ENCODE measurements at regions not wholly inside any gene's neighbourhood (a gene's known extent, or its start where the extent isn't known, plus 50 kb on each side); places are given as distances from the start of the nearest gene placed in this dataset.

DNA sequence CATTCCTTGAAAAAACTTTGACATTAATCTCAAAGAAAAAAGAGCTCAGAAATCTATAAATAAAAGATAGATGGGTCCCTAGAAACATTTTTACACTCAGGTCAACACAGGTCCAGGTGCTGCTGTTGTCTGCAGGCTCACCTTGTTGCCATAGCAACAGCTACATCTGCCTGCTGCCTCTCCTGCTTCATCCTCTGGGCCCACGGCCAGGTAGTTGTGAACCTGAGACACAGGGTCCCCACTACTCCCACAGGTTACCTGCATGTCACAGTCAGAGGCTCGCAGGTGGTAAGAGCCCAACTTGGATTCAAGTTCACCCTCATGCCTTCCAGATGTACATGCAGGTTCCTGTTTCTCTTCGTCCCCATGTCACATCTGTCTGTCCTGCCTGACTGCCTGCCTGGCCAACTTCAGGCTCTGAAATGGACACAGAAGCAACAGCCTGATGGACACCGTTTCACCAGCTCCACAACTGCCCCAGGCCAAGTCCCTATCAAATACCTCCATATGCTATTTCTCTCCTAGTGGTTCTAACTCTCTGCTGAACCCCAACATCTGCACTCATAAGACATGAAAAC, 88.3 kb upstream of the SALL3 start:
- no peak overlapping the region for H3K4me2 ChIP-seq (replicated peaks; ENCODE audit: extremely low read depth, low read length, poor library complexity, severe bottlenecking)
- no peaks in the 10 kb centered on the region for H3K4me1 Mint-ChIP-seq
- H3K4me3 ChIP-seq (replicated peaks in 1 of 3; ENCODE audit: low read depth in 2 of 3, low read length in 3 of 3), result no peak overlapping the region
- H3K9ac ChIP-seq (ENCODE audit: insufficient read depth, low read length, poor library complexity, severe bottlenecking), result no peak overlapping the region
- intact Hi-C loops (cut with micrococcal nuclease), result no loop called here
- H2AFZ ChIP-seq (ENCODE audit: insufficient read depth, low read depth, low read length, poor library complexity, severe bottlenecking), result no peak overlapping the region
- 90% methylated on average over 4 of the region's 4 CpGs for WGBS (ENCODE audit: insufficient coverage)
- H3K27me3 ChIP-seq (ENCODE audit: control insufficient read depth in 2 of 2, insufficient read depth in 2 of 2, low read length in 2 of 2), result no peaks in the 10 kb centered on the region
- peaks cover 0 to 5% (median 2%) of the 10 kb centered on the region in 3 donors for H3K27me3 Mint-ChIP-seq (ENCODE audit: low read depth in 3 of 3)
- H3K4me3 Mint-ChIP-seq, result no peak overlapping the region
- H3K27ac ChIP-seq (ENCODE audit: low read depth in 1 of 2, low read length in 2 of 2), result no peak overlapping the region
- H3K9me3 Mint-ChIP-seq, result peaks cover 10 to 25% (median 17%) of the 10 kb centered on the region in 7 donors
- H3K79me2 ChIP-seq (ENCODE audit: insufficient read depth, low read length), result no peaks in the 10 kb centered on the region
- no peaks in the 10 kb centered on the region for H3K36me3 Mint-ChIP-seq
- no peaks in the 10 kb centered on the region for H3K36me3 ChIP-seq (replicated peaks in 1 of 2; ENCODE audit: control insufficient read depth in 1 of 2, insufficient read depth in 2 of 2, low read length in 2 of 2)
- DNase-seq, result no peak
- H3K4me1 ChIP-seq (ENCODE audit: control insufficient read depth in 1 of 2, insufficient read depth in 2 of 2, low read length in 2 of 2), result no peaks in the 10 kb centered on the region
- no peaks in the 10 kb centered on the region for H4K20me1 ChIP-seq (ENCODE audit: insufficient read depth, low read length)
- H3K9me3 ChIP-seq (replicated peaks in 1 of 2; ENCODE audit: control insufficient read depth in 1 of 2, insufficient read depth in 1 of 2, low read length in 2 of 2), result peaks cover 3 to 8% of the 10 kb centered on the region in 2 donors
- H3K27ac Mint-ChIP-seq, result no peak overlapping the region
- no peak for TF ChIP-seq CTCF (IDR thresholded peaks at IDR 0.05)

DNA sequence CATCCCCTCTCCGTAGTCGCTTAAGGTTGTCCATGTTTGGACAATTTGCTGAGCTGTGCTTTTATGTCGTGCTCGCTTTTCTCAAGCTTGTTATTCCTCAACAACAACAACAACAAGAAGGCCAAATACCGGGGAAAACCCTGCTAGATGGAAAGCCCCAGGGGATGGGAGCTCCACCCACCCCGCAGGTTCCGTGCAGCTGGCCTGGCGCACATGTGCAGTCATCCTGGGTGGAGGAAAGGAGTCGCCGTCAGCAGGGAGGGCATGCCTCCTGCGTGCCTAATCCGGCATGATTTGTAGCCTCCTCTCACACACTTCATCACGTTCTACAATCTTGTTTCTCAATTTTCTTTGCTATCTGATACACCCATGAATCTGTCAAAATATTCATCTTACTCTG, 87.4 kb upstream of the SALL3 start:
- H3K27me3 Mint-ChIP-seq (ENCODE audit: low read depth in 3 of 3), result peaks cover 0 to 4% (median 0%) of the 10 kb centered on the region in 3 donors
- no peaks in the 10 kb centered on the region for H3K4me1 Mint-ChIP-seq
- 100% methylated on average over 5 of the region's 13 CpGs for WGBS (ENCODE audit: insufficient coverage)
- no peaks in the 10 kb centered on the region for H3K27me3 ChIP-seq (ENCODE audit: control insufficient read depth in 2 of 2, insufficient read depth in 2 of 2, low read length in 2 of 2)
- no peaks in the 10 kb centered on the region for H3K4me1 ChIP-seq (ENCODE audit: control insufficient read depth in 1 of 2, insufficient read depth in 2 of 2, low read length in 2 of 2)
- H2AFZ ChIP-seq (ENCODE audit: insufficient read depth, low read depth, low read length, poor library complexity, severe bottlenecking), result no peak overlapping the region
- no peak overlapping the region for H3K4me2 ChIP-seq (replicated peaks; ENCODE audit: extremely low read depth, low read length, poor library complexity, severe bottlenecking)
- H4K20me1 ChIP-seq (ENCODE audit: insufficient read depth, low read length), result no peaks in the 10 kb centered on the region
- intact Hi-C loops (cut with micrococcal nuclease), result no loop called here
- peaks cover 3 to 8% of the 10 kb centered on the region in 2 donors for H3K9me3 ChIP-seq (replicated peaks in 1 of 2; ENCODE audit: control insufficient read depth in 1 of 2, insufficient read depth in 1 of 2, low read length in 2 of 2)
- DNase-seq, result no peak
- no peak overlapping the region for H3K27ac ChIP-seq (ENCODE audit: low read depth in 1 of 2, low read length in 2 of 2)
- peaks cover 9 to 27% (median 17%) of the 10 kb centered on the region in 7 donors for H3K9me3 Mint-ChIP-seq
- H3K36me3 ChIP-seq (replicated peaks in 1 of 2; ENCODE audit: control insufficient read depth in 1 of 2, insufficient read depth in 2 of 2, low read length in 2 of 2), result no peaks in the 10 kb centered on the region
- no peak overlapping the region for H3K9ac ChIP-seq (ENCODE audit: insufficient read depth, low read length, poor library complexity, severe bottlenecking)
- no peaks in the 10 kb centered on the region for H3K36me3 Mint-ChIP-seq
- no peak for TF ChIP-seq CTCF (IDR thresholded peaks at IDR 0.05)
- no peaks in the 10 kb centered on the region for H3K79me2 ChIP-seq (ENCODE audit: insufficient read depth, low read length)
- H3K4me3 ChIP-seq (replicated peaks in 1 of 3; ENCODE audit: low read depth in 2 of 3, low read length in 3 of 3), result no peak overlapping the region
- no peak overlapping the region for H3K27ac Mint-ChIP-seq
- no peak overlapping the region for H3K4me3 Mint-ChIP-seq
